ENCODE measurements at regions not wholly inside any gene's neighbourhood (a gene's known extent, or its start where the extent isn't known, plus 50 kb on each side); places are given as distances from the start of the nearest gene placed in this dataset.

DNA sequence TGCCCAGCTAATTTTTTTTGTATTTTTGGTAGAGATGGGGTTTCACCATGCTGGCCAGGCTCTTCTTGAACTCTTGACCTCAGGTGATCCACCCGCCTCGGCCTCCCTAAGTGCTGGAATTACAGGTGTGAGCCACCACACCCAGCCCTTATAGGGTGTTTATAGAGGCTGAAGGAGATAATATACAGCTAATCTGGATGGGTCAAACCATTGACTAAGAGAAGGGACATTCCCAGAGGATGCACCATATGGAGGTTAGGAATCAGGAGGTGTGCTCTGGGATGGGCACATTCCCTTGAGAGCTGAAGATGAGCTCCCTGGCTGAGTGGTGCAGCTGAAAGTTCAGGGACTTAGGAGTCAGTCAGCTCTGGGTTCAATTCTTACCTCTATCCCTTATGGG lies 68.3 kb upstream of the SHISA3 start:
- no TSS peak for BruUV-seq (replicated peaks)
- no peak overlapping the region for H2AFZ ChIP-seq
- POLR2A ChIA-PET (ENCODE audit: unreplicated experiment), result no interaction called here

DNA sequence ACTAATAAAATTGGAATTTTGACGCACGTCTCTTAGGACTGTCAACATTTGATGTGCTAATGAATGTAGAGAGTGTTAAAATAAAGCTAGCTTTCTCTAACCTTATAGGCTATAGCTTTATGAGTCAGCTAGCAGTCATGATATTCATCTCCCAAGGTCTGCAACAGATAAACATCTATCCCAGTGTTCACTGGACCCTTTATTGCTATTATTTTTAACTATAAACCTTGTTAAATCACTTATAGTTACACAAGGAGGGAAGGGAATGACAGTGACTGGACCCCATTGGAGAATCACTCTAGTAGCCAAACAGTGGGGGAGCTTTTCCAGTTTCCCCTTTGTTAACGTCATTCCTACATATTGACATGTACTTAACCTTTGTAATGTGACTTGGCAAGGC lies 67.9 kb upstream of the SHISA3 start:
- H3K27ac ChIP-seq, result no peak overlapping the region
- no peak for DNase-seq
- H3K9me3 ChIP-seq (ENCODE audit: insufficient read depth, low read depth), result no peaks in the 10 kb centered on the region
- no peaks in the 10 kb centered on the region for H3K27me3 ChIP-seq (ENCODE audit: insufficient read depth, low read depth)
- no peaks in the 10 kb centered on the region for H3K4me1 ChIP-seq (replicated peaks; ENCODE audit: insufficient read depth)
- no TSS peak for BruUV-seq (replicated peaks)
- no peaks in the 10 kb centered on the region for H3K79me2 ChIP-seq (ENCODE audit: low read depth)
- H3K4me3 ChIP-seq, result no peak overlapping the region
- H3K36me3 ChIP-seq (ENCODE audit: low read depth), result no peaks in the 10 kb centered on the region
- no peak for TF ChIP-seq EZH2 (IDR thresholded peaks at IDR 0.05; ENCODE audit: low read depth)
- TF ChIP-seq, protein P1, sequence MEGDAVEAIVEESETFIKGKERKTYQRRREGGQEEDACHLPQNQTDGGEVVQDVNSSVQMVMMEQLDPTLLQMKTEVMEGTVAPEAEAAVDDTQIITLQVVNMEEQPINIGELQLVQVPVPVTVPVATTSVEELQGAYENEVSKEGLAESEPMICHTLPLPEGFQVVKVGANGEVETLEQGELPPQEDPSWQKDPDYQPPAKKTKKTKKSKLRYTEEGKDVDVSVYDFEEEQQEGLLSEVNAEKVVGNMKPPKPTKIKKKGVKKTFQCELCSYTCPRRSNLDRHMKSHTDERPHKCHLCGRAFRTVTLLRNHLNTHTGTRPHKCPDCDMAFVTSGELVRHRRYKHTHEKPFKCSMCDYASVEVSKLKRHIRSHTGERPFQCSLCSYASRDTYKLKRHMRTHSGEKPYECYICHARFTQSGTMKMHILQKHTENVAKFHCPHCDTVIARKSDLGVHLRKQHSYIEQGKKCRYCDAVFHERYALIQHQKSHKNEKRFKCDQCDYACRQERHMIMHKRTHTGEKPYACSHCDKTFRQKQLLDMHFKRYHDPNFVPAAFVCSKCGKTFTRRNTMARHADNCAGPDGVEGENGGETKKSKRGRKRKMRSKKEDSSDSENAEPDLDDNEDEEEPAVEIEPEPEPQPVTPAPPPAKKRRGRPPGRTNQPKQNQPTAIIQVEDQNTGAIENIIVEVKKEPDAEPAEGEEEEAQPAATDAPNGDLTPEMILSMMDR (conservative IDR thresholded peaks at IDR 0.05), result no peak
- no peaks in the 10 kb centered on the region for H3K9me2 ChIP-seq (ENCODE audit: insufficient read depth)
- intact Hi-C loops (cut with micrococcal nuclease; ENCODE audit: unreplicated experiment), result no loop called here
- POLR2A ChIA-PET (ENCODE audit: unreplicated experiment), result no interaction called here
- H3F3A ChIP-seq (ENCODE audit: insufficient read depth, low read depth), result no peaks in the 10 kb centered on the region
- H4K20me1 ChIP-seq (ENCODE audit: insufficient read depth), result no peaks in the 10 kb centered on the region
- CTCF ChIA-PET, result no interaction called here
- H3K4me2 ChIP-seq, result no peak overlapping the region
- no peak overlapping the region for H2AFZ ChIP-seq

More for the DNA sequence above, 68.3 kb upstream of the SHISA3 start:
- Histone ChIP-seq H3K4me3 (no peak overlapping the region), H3K4me2 (no peak overlapping the region), H3K9me3 (ENCODE audit: insufficient read depth, low read depth) (no peaks in the 10 kb centered on the region), H3K9me2 (ENCODE audit: insufficient read depth) (no peaks in the 10 kb centered on the region), H3K79me2 (ENCODE audit: low read depth) (no peaks in the 10 kb centered on the region), H3K4me1 (replicated peaks; ENCODE audit: insufficient read depth) (no peaks in the 10 kb centered on the region), H3K36me3 (ENCODE audit: low read depth) (no peaks in the 10 kb centered on the region), H3K27me3 (ENCODE audit: insufficient read depth, low read depth) (no peaks in the 10 kb centered on the region), H3K27ac (no peak overlapping the region), H3F3A (ENCODE audit: insufficient read depth, low read depth) (no peaks in the 10 kb centered on the region), H4K20me1 (ENCODE audit: insufficient read depth) (no peaks in the 10 kb centered on the region)
- TF ChIP-seq EZH2 (IDR thresholded peaks at IDR 0.05; ENCODE audit: low read depth), result no peak
- TF ChIP-seq, protein P1 (conservative IDR thresholded peaks at IDR 0.05), result no peak
- CTCF ChIA-PET, result no interaction called here
- DNase-seq, result no peak
- intact Hi-C loops (cut with micrococcal nuclease; ENCODE audit: unreplicated experiment), result no loop called here

DNA sequence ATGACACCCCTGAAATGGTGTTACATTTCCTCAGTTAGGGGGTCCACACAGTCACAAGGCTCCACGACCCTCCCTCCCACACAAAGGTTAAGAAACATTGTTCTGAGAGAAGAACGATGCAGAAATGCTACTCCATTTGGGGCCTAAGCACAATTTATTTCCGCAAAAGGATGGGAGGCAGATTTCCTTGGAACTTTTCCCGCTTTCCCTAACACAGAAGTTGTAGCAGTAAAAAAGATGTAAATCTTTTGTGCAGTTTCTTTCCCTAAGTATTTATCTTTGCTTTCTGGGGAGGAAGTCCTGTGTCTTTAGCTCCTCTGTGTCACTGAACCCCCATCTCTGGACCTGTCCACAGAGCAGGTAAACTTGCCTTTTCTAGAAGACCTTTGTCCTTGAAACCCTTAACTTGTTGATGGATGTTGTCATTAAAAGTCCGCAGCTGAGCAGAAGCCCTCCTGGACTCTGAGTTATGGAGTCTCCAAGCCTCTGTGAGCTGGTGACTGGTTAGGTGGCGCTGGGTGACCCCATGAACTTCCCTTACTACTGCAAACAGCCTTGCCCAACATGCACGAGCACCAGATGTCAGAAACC lies 67.2 kb upstream of the SHISA3 start:
- H3K27me3 ChIP-seq (ENCODE audit: insufficient read depth, low read depth), result no peaks in the 10 kb centered on the region
- H4K20me1 ChIP-seq (ENCODE audit: insufficient read depth), result no peaks in the 10 kb centered on the region
- no peaks in the 10 kb centered on the region for H3K79me2 ChIP-seq (ENCODE audit: low read depth)
- H3K9me2 ChIP-seq (ENCODE audit: insufficient read depth), result no peaks in the 10 kb centered on the region
- DNase-seq, result no peak
- no peak overlapping the region for H2AFZ ChIP-seq
- H3K4me2 ChIP-seq, result no peak overlapping the region
- H3K4me1 ChIP-seq (replicated peaks; ENCODE audit: insufficient read depth), result no peaks in the 10 kb centered on the region
- POLR2A ChIA-PET (ENCODE audit: unreplicated experiment), result no interaction called here
- H3K27ac ChIP-seq, result no peak overlapping the region
- H3F3A ChIP-seq (ENCODE audit: insufficient read depth, low read depth), result no peaks in the 10 kb centered on the region
- no peaks in the 10 kb centered on the region for H3K9me3 ChIP-seq (ENCODE audit: insufficient read depth, low read depth)
- CTCF ChIA-PET, result no interaction called here
- TF ChIP-seq EZH2 (IDR thresholded peaks at IDR 0.05; ENCODE audit: low read depth), result no peak
- TF ChIP-seq, protein P1 (conservative IDR thresholded peaks at IDR 0.05), result no peak
- no TSS peak for BruUV-seq (replicated peaks)
- no peak overlapping the region for H3K4me3 ChIP-seq
- no peaks in the 10 kb centered on the region for H3K36me3 ChIP-seq (ENCODE audit: low read depth)
- intact Hi-C loops (cut with micrococcal nuclease; ENCODE audit: unreplicated experiment), result no loop called here
